Hematopoietic multipotent progenitor cell treated with erythropoietin and hydrocortisone succinate and interleukin-3 and kit ligand, for 8 days (in vitro differentiated cells): ENCODE measurements at regions not wholly inside any gene's neighbourhood (a gene's known extent, or its start where the extent isn't known, plus 50 kb on each side); places are given as distances from the start of the nearest gene placed in this dataset.
A peak's percentile ranks its signal among the peaks of the same experiment; 100 is the strongest.

Experiments
- DNase-seq: peaks from one replicate; pipeline ENCODE4 v3.0.0-alpha.2; 2015

- peak; percentile 22 for DNase-seq
These were observed 72.3 kb upstream of the TNMD start for GRCh38 chrX:100512471-100512870.

GRCh38 chrX:100494646-100495370 is 84.7 kb upstream of the PCDH19 start:
- DNase-seq = no peak

DNA sequence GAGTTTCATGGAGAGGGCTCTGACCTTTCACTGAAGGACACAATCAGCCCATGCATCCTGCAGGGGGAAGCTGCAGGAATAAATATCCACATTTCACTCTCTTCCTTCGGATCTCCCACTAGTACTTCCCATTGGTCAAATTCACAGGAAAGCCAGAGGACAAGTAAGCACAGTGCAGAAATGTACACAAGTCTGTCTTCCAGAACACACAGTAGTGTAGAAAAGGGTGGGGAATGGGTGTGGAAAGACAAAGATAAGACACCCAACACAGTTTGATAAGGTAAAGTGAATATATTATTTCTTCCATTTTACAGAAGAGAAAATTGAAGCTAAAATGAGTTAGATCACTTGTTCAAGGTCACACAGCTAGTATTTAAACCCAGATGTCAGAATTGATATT is 81.1 kb upstream of the PCDH19 start:
- DNase-seq = no peak

DNA sequence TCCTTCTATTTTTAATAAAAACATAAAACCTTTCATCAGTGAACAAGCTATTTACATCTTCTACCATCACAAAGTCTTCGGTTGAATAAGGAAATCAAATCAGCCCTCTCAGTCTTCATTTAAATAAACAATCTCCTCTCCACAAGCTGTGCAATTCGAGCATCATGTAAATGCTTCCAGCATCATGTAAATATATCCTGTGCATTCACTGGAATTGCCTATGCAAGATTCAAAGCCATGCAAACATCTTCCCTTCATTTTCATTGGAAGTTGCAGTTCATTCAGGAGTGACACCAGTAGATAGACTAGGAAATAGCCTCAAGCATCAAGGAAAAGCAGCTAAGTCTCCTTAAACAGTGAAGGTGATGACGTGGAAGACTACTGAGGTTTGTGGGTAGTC is 77.7 kb upstream of the PCDH19 start:
- no peak for DNase-seq

GRCh38 chrX:100484971-100485370 is 74.9 kb upstream of the PCDH19 start:
- DNase-seq = no peak

GRCh38 chrX:100479329-100479728 is 69.3 kb upstream of the PCDH19 start:
- DNase-seq = no peak

GRCh38 chrX:100478714-100479306 is 68.7 kb upstream of the PCDH19 start:
- no peak for DNase-seq

DNA sequence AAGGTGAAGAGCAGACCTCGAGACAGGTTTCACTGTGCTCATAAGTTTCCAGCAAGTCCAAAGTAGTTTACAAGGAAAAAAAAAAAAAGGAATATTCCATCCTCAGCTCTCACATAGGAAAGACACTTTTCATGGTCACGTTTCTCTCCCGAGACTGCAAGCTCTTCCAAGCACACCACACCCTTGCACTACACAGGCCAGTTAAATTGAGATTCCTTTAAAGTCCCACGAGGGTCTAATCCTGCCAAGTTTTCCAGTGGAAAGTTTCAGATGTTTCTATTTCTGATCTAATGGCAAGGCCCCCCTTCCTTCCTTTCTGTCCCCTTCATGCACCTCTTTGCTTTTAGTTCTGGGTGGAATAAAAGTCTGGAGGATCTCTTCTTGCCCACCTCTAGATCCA is 67.9 kb upstream of the PCDH19 start:
- DNase-seq = no peak

GRCh38 chrX:100477467-100477866 is 67.4 kb upstream of the PCDH19 start:
- no peak for DNase-seq
